Small intestine (tissue), 7 donors: ENCODE measurements at regions not wholly inside any gene's neighbourhood (a gene's known extent, or its start where the extent isn't known, plus 50 kb on each side); places are given as distances from the start of the nearest gene placed in this dataset.
A peak's percentile ranks its signal among the peaks of the same experiment; 100 is the strongest.

ENCODE experiments used
- DNase-seq, 2 donors: peaks; one replicate each; pipeline versions ENCODE4 v3.0.0 to v3.0.0-alpha.2; 2013
- FAIRE-seq: peaks from 2 replicates; lab custom pipeline; 2012; peaks lifted over from hg19 to GRCh38; lab: Jason Lieb, UNC
- H3K27ac ChIP-seq, 3 donors: one replicate each; pipeline ENCODE4 v1.5.1; 2013; ENCODE audit warnings: low read length in 2 of 3, mild to moderate bottlenecking in 2 of 3, control low read depth in 1 of 3, inconsistent platforms in 1 of 3, low read depth in 1 of 3, moderate library complexity in 1 of 3
- H3K27me3 ChIP-seq, 3 donors: one replicate each; pipeline ENCODE4 v1.6.1; 2013; ENCODE audit warnings: low read length in 3 of 3, inconsistent platforms in 1 of 3; ENCODE audit not compliant: control insufficient read depth in 3 of 3, insufficient read depth in 3 of 3
- H3K36me3 ChIP-seq, 3 donors: one replicate each; pipeline ENCODE4 v1.6.1; 2013; ENCODE audit warnings: low read length in 3 of 3, inconsistent platforms in 1 of 3, low read depth in 1 of 3, mild to moderate bottlenecking in 1 of 3, moderate library complexity in 1 of 3; ENCODE audit not compliant: control insufficient read depth in 3 of 3, insufficient read depth in 2 of 3
- H3K4me1 ChIP-seq, 3 donors: one replicate each; pipeline ENCODE4 v1.6.1; 2013; ENCODE audit warnings: low read length in 2 of 3, inconsistent platforms in 1 of 3, low read depth in 1 of 3, mild to moderate bottlenecking in 1 of 3, moderate library complexity in 1 of 3; ENCODE audit not compliant: control insufficient read depth in 3 of 3, insufficient read depth in 2 of 3
- H3K4me3 ChIP-seq, 3 donors: one replicate each; pipeline ENCODE4 v1.5.1; 2013; ENCODE audit warnings: low read length in 3 of 3, control low read depth in 1 of 3, inconsistent platforms in 1 of 3, low read depth in 1 of 3, mild to moderate bottlenecking in 1 of 3, moderate library complexity in 1 of 3
- H3K9me3 ChIP-seq, 2 donors: one replicate each; pipeline ENCODE4 v1.6.1; 2013; ENCODE audit warnings: low read depth in 1 of 2, low read length in 1 of 2; ENCODE audit not compliant: control insufficient read depth in 2 of 2, insufficient read depth in 1 of 2
- WGBS, 3 donors: extraction: QIAGEN DNeasy Blood & Tissue Kit; methylation state at CpG; one replicate each; pipeline ENCODE4 v1.1.7; 2013; 5-methylcytosine and 5-hydroxymethylcytosine counted together
- donor health status: healthy with polysubstance abuse.
- donor health status: control.
- donor health status: control.
- donor health status: Bipolar disorder and iron deficiency.
- donor health status: healthy.

- H3K36me3 ChIP-seq, result no peaks in the 10 kb centered on the region
- DNase-seq (no peak), FAIRE-seq (no peak)
- WGBS, 3 donors, result 45 to 62% (median 61%) methylated on average over 1 of the region's 1 CpG
- H3K9me3 ChIP-seq, result no peaks in the 10 kb centered on the region
- no peak overlapping the region for H3K4me3 ChIP-seq
- no peaks in the 10 kb centered on the region for H3K4me1 ChIP-seq
- no peaks in the 10 kb centered on the region for H3K27me3 ChIP-seq
- H3K27ac ChIP-seq, result no peak overlapping the region
Measured at GRCh38 chr2:217634871-217635270, 367.9 kb downstream of the TNS1 start.

GRCh38 chr2:217632043-217632442 lies 370.8 kb downstream of the TNS1 start:
- no peak overlapping the region for H3K27ac ChIP-seq
- H3K4me1 ChIP-seq, result no peaks in the 10 kb centered on the region
- no peak overlapping the region for H3K4me3 ChIP-seq
- DNase-seq (no peak), FAIRE-seq (no peak)
- 77 to 84% (median 79%) methylated on average over 1 of the region's 1 CpG for WGBS, 3 donors
- no peaks in the 10 kb centered on the region for H3K9me3 ChIP-seq
- H3K36me3 ChIP-seq, result no peaks in the 10 kb centered on the region
- H3K27me3 ChIP-seq, result no peaks in the 10 kb centered on the region

- Histone ChIP-seq H3K27ac (peak overlapping the region in 1 of 3 donors; percentile 11), H3K4me1 (no peaks in the 10 kb centered on the region), H3K36me3 (no peaks in the 10 kb centered on the region), H3K27me3 (no peaks in the 10 kb centered on the region), H3K4me3 (no peak overlapping the region), H3K9me3 (no peaks in the 10 kb centered on the region)
- FAIRE-seq (no peak), DNase-seq (no peak)
- 66 to 72% (median 67%) methylated on average over 10 of the region's 10 CpGs for WGBS, 3 donors
Measured at GRCh38 chr2:217631115-217631514, 371.7 kb downstream of the TNS1 start.

GRCh38 chr2:217629347-217629746 lies 373.4 kb downstream of the TNS1 start:
- Histone ChIP-seq H3K4me1 (no peaks in the 10 kb centered on the region), H3K27ac (no peak overlapping the region), H3K27me3 (no peaks in the 10 kb centered on the region), H3K36me3 (no peaks in the 10 kb centered on the region), H3K4me3 (no peak overlapping the region), H3K9me3 (no peaks in the 10 kb centered on the region)
- no peak for FAIRE-seq
- DNase-seq, result no peak

GRCh38 chr2:217628061-217628460 lies 374.7 kb downstream of the TNS1 start:
- 62 to 69% (median 68%) methylated on average over 2 of the region's 2 CpGs for WGBS, 3 donors
- no peaks in the 10 kb centered on the region for H3K36me3 ChIP-seq
- H3K9me3 ChIP-seq, result no peaks in the 10 kb centered on the region
- peak overlapping the region in 1 of 3 donors; percentile 0 for H3K27ac ChIP-seq
- no peaks in the 10 kb centered on the region for H3K27me3 ChIP-seq
- peaks cover 0 to 3% (median 0%) of the 10 kb centered on the region in 3 donors for H3K4me1 ChIP-seq
- H3K4me3 ChIP-seq, result no peak overlapping the region
- FAIRE-seq (no peak), DNase-seq (no peak)

GRCh38 chr2:217626926-217627325 lies 375.9 kb downstream of the TNS1 start:
- WGBS, 3 donors, result 83 to 89% (median 85%) methylated on average over 5 of the region's 5 CpGs
- H3K4me1 ChIP-seq, result peaks cover 0 to 10% (median 0%) of the 10 kb centered on the region in 3 donors
- H3K27ac ChIP-seq, result no peak overlapping the region
- no peaks in the 10 kb centered on the region for H3K36me3 ChIP-seq
- no peaks in the 10 kb centered on the region for H3K27me3 ChIP-seq
- FAIRE-seq (no peak), DNase-seq (no peak)
- H3K9me3 ChIP-seq, result no peaks in the 10 kb centered on the region
- H3K4me3 ChIP-seq, result no peak overlapping the region

GRCh38 chr2:217625557-217626169 lies 377.1 kb downstream of the TNS1 start:
- Histone ChIP-seq H3K4me1 (peaks cover 0 to 13% (median 0%) of the 10 kb centered on the region in 3 donors), H3K27ac (no peak overlapping the region), H3K9me3 (no peaks in the 10 kb centered on the region), H3K4me3 (no peak overlapping the region), H3K36me3 (no peaks in the 10 kb centered on the region), H3K27me3 (no peaks in the 10 kb centered on the region)
- no peak for FAIRE-seq
- no peak for DNase-seq
- 65 to 71% (median 70%) methylated on average over 4 of the region's 4 CpGs for WGBS, 3 donors

- WGBS, 3 donors, result 80 to 83% (median 82%) methylated on average over 2 of the region's 2 CpGs
- no peak for DNase-seq
- Histone ChIP-seq H3K36me3 (no peaks in the 10 kb centered on the region), H3K9me3 (no peaks in the 10 kb centered on the region), H3K27me3 (no peaks in the 10 kb centered on the region), H3K27ac (peak overlapping the region in 2 of 3 donors; percentile 67 to 73), H3K4me3 (no peak overlapping the region), H3K4me1 (peaks cover 0 to 13% (median 0%) of the 10 kb centered on the region in 3 donors)
- FAIRE-seq, result no peak
Measured at GRCh38 chr2:217623281-217623912, 379.4 kb downstream of the TNS1 start.
